ENCODE measurements at regions not wholly inside any gene's neighbourhood (a gene's known extent, or its start where the extent isn't known, plus 50 kb on each side); places are given as distances from the start of the nearest gene placed in this dataset.

DNA sequence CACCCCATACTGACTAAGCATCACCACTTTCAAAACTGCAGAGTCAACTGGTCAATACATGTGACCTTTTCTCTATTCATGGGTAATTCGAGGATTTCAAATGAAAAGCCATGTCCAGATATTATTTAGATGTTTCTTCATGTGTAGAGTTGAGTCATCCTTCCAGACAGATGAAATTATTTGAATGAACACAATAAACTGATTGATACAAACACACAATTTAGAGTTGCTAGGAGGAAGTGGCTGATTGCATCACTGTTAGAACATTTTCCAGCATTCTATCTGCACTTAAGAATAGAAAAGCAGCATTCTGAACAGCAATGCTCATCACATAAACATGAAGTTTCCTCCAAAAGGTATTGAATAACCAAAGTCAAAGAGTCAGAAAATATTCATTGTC lies 273.5 kb upstream of the SOX5 start:
- POLR2A ChIA-PET: no interaction called here
- ATAC-seq: no peak
- Histone ChIP-seq H3K27ac (ENCODE audit: low read length) (no peak overlapping the region), H3K9me3 (ENCODE audit: control insufficient read depth, insufficient read depth, low read depth, low read length) (no peaks in the 10 kb centered on the region), H3K36me3 (ENCODE audit: control insufficient read depth, insufficient read depth, low read length) (no peaks in the 10 kb centered on the region), H3K4me3 (ENCODE audit: low read depth in 2 of 2, low read length in 2 of 2) (no peak overlapping the region), H3K27me3 (ENCODE audit: control insufficient read depth, insufficient read depth, low read length) (no peaks in the 10 kb centered on the region), H3K4me1 (ENCODE audit: control insufficient read depth, insufficient read depth, low read length) (no peaks in the 10 kb centered on the region)
- CTCF ChIA-PET: no interaction called here
- in situ Hi-C loops (cut with HindIII; ENCODE audit: low pct_unique_long_range_greater_than_20kb, low sequenced_read_pairs) (no loop called here), intact Hi-C loops (cut with micrococcal nuclease; ENCODE audit: unreplicated experiment) (no loop called here)
- TF ChIP-seq, protein P1, sequence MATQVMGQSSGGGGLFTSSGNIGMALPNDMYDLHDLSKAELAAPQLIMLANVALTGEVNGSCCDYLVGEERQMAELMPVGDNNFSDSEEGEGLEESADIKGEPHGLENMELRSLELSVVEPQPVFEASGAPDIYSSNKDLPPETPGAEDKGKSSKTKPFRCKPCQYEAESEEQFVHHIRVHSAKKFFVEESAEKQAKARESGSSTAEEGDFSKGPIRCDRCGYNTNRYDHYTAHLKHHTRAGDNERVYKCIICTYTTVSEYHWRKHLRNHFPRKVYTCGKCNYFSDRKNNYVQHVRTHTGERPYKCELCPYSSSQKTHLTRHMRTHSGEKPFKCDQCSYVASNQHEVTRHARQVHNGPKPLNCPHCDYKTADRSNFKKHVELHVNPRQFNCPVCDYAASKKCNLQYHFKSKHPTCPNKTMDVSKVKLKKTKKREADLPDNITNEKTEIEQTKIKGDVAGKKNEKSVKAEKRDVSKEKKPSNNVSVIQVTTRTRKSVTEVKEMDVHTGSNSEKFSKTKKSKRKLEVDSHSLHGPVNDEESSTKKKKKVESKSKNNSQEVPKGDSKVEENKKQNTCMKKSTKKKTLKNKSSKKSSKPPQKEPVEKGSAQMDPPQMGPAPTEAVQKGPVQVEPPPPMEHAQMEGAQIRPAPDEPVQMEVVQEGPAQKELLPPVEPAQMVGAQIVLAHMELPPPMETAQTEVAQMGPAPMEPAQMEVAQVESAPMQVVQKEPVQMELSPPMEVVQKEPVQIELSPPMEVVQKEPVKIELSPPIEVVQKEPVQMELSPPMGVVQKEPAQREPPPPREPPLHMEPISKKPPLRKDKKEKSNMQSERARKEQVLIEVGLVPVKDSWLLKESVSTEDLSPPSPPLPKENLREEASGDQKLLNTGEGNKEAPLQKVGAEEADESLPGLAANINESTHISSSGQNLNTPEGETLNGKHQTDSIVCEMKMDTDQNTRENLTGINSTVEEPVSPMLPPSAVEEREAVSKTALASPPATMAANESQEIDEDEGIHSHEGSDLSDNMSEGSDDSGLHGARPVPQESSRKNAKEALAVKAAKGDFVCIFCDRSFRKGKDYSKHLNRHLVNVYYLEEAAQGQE (IDR thresholded peaks at IDR 0.05; ENCODE audit: insufficient read depth in 1 of 2, low read depth in 2 of 2, low read length in 1 of 2): no peak
- TF ChIP-seq CTCF (IDR thresholded peaks at IDR 0.05): no peak
- TF ChIP-seq POLR2AphosphoS5 (IDR thresholded peaks at IDR 0.05; ENCODE audit: low read depth, low read length): no peak
- TF ChIP-seq SIN3A (IDR thresholded peaks at IDR 0.05; ENCODE audit: borderline replicate concordance, insufficient read depth, low read depth, low read length): no peak
- no peak for TF ChIP-seq TCF7L2 (IDR thresholded peaks at IDR 0.05; ENCODE audit: low read depth, low read length)
- no peak for DNase-seq (ENCODE audit: low read depth, low spot score)
- BruUV-seq (replicated peaks): no TSS peak

- H3K27ac ChIP-seq (ENCODE audit: low read length): no peak overlapping the region
- H3K36me3 ChIP-seq (ENCODE audit: control insufficient read depth, insufficient read depth, low read length): no peaks in the 10 kb centered on the region
- no peaks in the 10 kb centered on the region for H3K27me3 ChIP-seq (ENCODE audit: control insufficient read depth, insufficient read depth, low read length)
- H3K4me1 ChIP-seq (ENCODE audit: control insufficient read depth, insufficient read depth, low read length): no peaks in the 10 kb centered on the region
- ATAC-seq: no peak
- no TSS peak for BruUV-seq (replicated peaks)
- no peak for DNase-seq (ENCODE audit: low read depth, low spot score)
- H3K9me3 ChIP-seq (ENCODE audit: control insufficient read depth, insufficient read depth, low read depth, low read length): no peaks in the 10 kb centered on the region
- intact Hi-C loops (cut with micrococcal nuclease; ENCODE audit: unreplicated experiment): no loop called here
- no peak overlapping the region for H3K4me3 ChIP-seq (ENCODE audit: low read depth in 2 of 2, low read length in 2 of 2)
- ChIA-PET POLR2A (no interaction called here), CTCF (no interaction called here)
- in situ Hi-C loops (cut with HindIII; ENCODE audit: low pct_unique_long_range_greater_than_20kb, low sequenced_read_pairs): no loop called here
- no peak for TF ChIP-seq CTCF (IDR thresholded peaks at IDR 0.05)
Observed at GRCh38 chr12:24212496-24212895, 263.0 kb upstream of the SOX5 start.

DNA sequence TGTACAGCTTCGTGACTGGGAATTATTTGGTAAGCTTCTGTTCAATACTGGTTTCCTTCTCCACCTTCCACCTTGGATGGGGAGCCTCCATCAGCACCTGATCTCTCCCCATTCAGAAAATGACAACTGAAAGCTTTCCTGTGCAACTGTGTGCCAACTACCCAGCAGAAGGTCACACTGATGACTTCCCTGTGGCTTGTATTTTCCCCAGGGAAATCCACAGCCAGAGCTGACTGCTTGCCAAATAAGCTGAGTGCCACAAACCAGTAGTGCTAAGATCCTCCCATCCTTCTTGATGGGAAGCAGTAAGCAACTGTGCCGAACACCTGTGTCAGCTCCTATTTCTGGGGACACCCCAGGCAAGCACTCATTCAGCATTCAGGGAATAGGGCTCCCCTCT lies 257.2 kb upstream of the SOX5 start:
- H3K4me3 ChIP-seq (ENCODE audit: low read depth in 2 of 2, low read length in 2 of 2): no peak overlapping the region
- H3K27ac ChIP-seq (ENCODE audit: low read length): no peak overlapping the region
- H3K36me3 ChIP-seq (ENCODE audit: control insufficient read depth, insufficient read depth, low read length): no peaks in the 10 kb centered on the region
- CTCF ChIA-PET: no interaction called here
- intact Hi-C loops (cut with micrococcal nuclease; ENCODE audit: unreplicated experiment) (no loop called here), in situ Hi-C loops (cut with HindIII; ENCODE audit: low pct_unique_long_range_greater_than_20kb, low sequenced_read_pairs) (no loop called here)
- TF ChIP-seq, protein P1 (IDR thresholded peaks at IDR 0.05; ENCODE audit: insufficient read depth in 1 of 2, low read depth in 2 of 2, low read length in 1 of 2): no peak
- TF ChIP-seq CTCF (IDR thresholded peaks at IDR 0.05) (no peak), POLR2AphosphoS5 (IDR thresholded peaks at IDR 0.05; ENCODE audit: low read depth, low read length) (no peak), TCF7L2 (IDR thresholded peaks at IDR 0.05; ENCODE audit: low read depth, low read length) (no peak), SIN3A (IDR thresholded peaks at IDR 0.05; ENCODE audit: borderline replicate concordance, insufficient read depth, low read depth, low read length) (no peak)
- ATAC-seq (no peak), DNase-seq (ENCODE audit: low read depth, low spot score) (no peak)
- POLR2A ChIA-PET: no interaction called here
- no peaks in the 10 kb centered on the region for H3K9me3 ChIP-seq (ENCODE audit: control insufficient read depth, insufficient read depth, low read depth, low read length)
- H3K4me1 ChIP-seq (ENCODE audit: control insufficient read depth, insufficient read depth, low read length): no peaks in the 10 kb centered on the region
- H3K27me3 ChIP-seq (ENCODE audit: control insufficient read depth, insufficient read depth, low read length): no peaks in the 10 kb centered on the region
- BruUV-seq (replicated peaks): no TSS peak

Data from Panc1 (cell line).